HT1080 (cell line): ENCODE measurements at regions not wholly inside any gene's neighbourhood (a gene's known extent, or its start where the extent isn't known, plus 50 kb on each side); places are given as distances from the start of the nearest gene placed in this dataset.
"Not testable (repeated sequence)": the region's sequence is repeated elsewhere in the genome, so short reads cannot be mapped to it uniquely, and the experiment has no call there.

Experiments used
- DNase-seq: peaks from one replicate; pipeline ENCODE4 v3.0.0-alpha.2; 2015; ENCODE audit warnings: low read depth

GRCh38 chr9:21692390-21692789 lies 110.0 kb upstream of the MTAP start:
- no peak for DNase-seq

- no peak for DNase-seq
These were observed 108.0 kb upstream of the MTAP start for GRCh38 chr9:21694424-21694823.

- DNase-seq: no peak
These were observed 107.0 kb upstream of the MTAP start for GRCh38 chr9:21695443-21695842.

- DNase-seq: no peak
These were observed 106.5 kb upstream of the MTAP start for GRCh38 chr9:21695874-21696341.

DNA sequence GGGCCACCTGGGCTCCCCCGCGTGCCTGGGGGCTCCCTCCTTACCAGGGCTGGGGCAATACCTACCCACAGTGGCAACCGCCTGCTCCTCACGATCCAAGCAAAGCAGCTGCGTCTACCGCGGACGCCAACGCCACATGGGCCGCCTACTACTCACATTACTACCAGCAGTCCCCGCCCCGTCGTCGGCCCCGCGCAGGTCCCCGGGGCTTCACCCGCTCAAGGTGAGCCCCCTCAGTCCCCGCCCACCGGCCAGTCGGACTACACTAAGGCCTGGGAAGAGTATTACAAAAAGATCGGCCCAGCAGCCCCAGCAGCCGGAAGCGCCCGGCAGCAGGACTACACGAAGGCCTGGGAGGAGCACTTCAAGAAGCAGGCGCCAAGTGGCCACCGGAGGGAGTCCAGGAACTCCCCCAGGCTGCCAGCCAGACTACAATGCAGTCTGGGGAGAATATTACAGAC lies 106.0 kb upstream of the MTAP start:
- DNase-seq: peak; percentile 37

DNA sequence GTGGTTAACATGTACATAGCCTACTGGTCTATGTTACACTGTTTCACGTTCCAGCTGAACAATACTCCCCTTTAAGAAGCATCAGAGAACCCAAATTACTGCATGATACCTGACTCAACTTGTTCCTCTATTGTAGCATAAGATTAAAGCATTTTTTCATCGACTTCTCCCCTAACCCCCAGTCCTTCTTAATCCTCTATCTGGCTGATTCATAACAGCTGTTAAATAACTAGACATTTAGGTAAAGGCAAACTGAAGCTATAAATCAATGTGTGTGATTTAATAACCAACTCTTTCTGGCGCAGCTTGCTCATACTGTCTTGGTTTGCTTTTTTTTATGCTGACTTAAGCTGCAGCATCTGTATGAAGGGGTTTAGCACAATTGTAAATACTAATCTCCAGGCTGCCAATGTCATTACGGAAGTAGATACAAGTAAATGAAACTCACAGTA lies 94.2 kb upstream of the MTAP start:
- no peak for DNase-seq

DNA sequence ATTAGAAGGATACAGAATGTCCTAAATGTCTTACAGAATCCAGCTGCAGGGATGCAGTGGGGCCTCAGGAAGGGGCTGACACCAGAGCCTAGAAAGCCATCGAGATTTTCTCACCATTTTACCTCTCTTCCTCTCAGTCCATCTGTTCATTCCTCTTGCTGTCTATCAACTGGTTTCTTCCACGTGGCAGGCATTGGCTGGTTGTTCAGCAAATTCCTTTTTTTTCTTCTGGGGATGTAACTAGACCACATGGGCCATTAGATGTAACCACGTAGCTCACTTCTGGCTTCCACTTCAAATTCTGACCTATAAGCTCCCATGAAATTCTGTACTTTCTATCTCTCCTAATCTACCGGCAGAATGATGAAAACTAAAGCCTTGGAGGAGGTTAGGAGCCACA lies 93.6 kb upstream of the MTAP start:
- DNase-seq: no peak

- no peak for DNase-seq
These were observed 92.9 kb upstream of the MTAP start for GRCh38 chr9:21709464-21710058.

- no peak for DNase-seq
These were observed 91.8 kb upstream of the MTAP start for GRCh38 chr9:21710548-21711191.

GRCh38 chr9:21711504-21711903 lies 90.9 kb upstream of the MTAP start:
- DNase-seq: peak; percentile 59

- DNase-seq: no peak
These were observed 87.0 kb upstream of the MTAP start for GRCh38 chr9:21715408-21715807.

DNA sequence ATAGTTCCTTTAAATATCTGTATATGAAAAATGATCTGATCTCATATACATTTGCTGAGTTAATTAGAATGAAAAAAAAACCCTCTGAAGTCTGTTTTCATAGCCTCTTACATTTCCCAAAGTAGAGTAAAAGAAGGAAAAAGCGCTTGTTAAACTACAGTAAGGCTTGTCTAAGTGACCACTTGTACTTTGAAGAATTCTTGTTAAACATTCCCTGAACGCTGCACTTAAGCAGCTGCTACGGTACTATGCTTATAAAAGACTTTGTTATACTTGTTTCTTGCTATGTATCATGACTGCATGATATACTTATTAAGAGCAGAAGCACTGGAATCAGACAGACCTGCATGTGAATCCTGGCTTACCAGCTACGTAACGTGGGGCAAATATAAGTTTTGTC lies 81.7 kb upstream of the MTAP start:
- DNase-seq: no peak

DNA sequence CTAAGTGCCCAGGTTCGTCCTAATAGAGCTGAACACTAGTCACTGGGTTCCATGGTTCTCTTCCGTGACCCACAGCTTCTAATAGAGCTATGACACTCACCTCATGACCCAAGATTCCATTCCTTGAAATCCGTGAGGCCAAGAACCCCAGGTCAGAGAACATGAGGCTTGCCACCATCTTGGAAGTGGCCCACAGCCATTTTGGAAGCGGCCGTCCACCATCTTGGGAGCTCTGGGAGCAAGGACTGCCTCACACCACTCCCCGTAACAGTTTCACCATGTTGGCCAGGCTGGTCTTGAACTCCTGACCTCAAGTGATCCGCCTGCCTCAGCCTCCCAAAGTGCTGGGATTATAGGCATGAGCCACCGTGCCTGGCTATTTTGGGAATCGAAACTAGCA lies 75.0 kb upstream of the MTAP start:
- not testable (repeated sequence) for DNase-seq

- peak; percentile 26 for DNase-seq
These were observed 73.7 kb upstream of the MTAP start for GRCh38 chr9:21728781-21729180.

GRCh38 chr9:21729648-21730047 lies 72.8 kb upstream of the MTAP start:
- DNase-seq: no peak

DNA sequence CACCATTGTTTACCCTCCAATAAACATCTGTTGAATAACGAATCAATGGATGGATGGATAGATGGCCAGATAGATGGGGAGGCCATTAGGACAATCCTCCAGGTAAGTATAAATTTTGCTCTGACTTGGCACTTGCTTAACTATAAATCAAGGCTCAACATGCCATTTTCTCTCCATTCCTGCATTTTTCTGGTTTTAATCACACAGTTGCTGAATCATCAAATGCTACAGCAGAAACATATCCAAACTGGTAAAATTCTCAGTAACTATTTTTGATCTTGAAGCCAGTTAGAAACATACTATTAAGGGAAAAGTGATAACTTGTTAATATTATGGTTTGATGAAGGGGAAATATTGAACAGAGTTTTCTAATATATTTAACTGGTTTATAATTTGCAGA lies 71.5 kb upstream of the MTAP start:
- DNase-seq: no peak

DNA sequence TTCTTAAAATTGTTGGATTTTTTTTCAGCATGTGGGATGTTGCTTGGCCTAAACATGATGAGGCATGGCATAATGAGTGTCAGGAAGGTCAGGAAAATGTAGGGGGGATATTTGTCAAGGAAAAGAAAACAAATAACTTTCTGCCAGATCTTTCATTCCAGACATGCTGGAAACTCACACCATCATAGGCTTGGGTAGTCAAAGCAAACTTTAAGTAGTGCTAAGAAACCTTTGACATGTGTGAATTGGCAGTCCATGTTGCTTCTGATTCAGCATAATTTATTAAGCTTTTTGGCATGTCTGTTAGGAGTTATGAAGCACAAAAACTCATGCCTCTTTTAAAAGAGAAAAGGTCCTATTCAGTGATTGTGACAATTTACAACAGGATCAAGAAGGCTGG lies 61.3 kb upstream of the MTAP start:
- no peak for DNase-seq

DNA sequence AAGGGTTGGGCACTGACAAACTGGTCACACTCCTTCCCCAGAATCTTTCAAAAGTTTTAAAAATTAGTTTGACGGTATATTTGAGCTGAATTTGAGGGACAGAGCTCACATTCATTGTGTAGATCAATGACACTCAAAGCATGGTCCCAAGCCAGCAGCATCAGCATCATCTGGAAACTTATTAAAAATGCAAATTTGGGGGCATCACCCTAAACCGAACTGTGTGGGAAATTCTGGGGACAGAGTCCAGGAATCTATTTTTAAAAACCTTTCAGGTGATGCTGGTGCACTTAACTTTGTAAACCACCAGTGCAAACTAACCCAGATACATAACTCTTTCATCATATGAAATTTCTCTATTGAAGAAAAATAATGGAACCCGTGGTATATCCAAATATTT lies 58.1 kb upstream of the MTAP start:
- no peak for DNase-seq

DNA sequence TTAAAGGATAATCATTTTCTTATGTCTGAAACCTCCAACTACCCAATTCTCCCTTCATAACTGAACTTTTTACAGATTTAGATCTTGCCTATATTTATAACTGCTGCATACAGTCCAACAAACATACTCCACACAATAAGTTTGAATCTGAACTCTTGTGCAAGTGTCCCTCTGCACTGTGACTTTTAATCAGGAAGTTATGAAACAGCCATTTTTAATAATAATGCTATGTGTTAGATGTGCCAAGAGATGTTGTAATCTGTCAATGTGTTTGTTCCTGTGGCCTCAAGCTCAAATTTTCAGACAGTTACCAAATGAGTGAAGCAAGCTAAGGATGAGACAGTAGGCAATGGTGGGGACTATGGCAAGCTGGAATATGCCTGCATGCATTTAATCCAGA lies 57.6 kb upstream of the MTAP start:
- DNase-seq: no peak

DNA sequence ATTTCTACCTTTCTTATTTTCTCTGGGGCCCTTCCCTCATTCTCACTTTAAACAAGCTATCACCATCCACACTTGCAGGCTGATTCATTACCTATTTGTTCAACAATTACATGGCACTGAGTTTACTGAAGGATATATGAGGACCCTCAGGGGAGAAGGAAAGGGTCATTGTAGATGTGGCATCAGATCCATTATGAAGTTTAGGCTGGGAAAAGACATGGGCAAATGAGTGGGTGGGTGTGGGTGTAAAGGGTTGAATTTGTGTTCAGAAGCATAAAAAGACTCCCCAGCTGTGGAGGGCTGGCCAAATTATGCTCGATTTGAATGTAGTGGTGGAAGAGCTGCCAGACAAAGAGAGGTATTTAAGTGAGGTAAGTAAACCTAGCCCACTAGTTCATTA lies 55.9 kb upstream of the MTAP start:
- DNase-seq: no peak

- peak; percentile 65 for DNase-seq
These were observed 55.3 kb upstream of the MTAP start for GRCh38 chr9:21747175-21747574.

DNA sequence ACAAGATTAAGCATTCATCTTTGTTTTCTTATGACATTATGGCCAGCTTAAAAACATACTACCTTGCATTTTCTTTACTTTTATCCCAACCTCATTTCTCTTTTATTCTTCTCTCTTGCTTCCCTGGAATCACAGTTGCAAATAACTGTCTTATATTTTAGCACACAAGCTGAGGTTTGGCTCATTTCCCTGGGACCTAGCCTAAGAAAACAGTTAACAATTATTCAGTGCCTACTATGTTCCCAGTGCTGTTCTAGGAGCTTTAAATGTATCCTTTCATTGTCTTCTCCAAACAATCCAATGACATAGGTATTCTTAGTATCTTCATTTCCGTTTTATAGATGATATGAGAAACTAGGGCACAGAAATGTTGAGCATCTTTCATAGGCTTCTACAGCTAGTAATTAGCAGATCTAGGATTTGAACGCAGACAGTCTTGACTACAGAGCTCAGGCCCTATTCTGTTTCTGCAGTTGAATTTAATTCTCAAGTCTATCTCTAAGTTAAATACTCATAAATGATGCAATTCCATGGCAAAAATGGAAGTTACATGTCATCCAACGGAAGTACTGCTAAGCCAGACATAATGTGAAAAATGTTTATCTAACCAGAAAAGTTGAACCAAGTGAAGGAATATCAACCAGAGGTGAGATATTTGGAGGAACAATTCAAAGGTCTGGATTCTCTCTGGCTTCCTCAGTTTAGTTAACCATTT lies 52.3 kb upstream of the MTAP start:
- DNase-seq: peak; percentile 15

DNA sequence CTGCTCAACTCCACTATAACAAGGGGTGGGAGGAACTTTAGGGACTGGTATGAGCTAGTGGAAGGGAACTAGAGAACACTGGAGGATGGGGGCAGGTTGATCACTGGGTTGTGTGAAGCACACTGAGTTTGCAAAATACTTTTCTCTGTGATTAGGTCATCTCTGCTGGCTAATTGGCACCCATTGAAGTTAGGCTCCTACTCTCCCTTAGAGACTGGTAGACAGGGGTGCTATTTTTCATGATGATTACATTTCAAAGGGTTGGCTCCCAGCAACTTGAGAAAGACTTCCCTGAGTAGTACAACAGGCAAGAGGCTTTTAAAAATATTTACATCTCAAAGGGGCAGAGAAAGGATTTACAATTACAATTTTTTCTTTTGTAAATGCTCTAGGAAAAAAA lies 50.4 kb upstream of the MTAP start:
- DNase-seq: no peak
